ENCODE measurements at regions not wholly inside any gene's neighbourhood (a gene's known extent, or its start where the extent isn't known, plus 50 kb on each side); places are given as distances from the start of the nearest gene placed in this dataset.
A peak's percentile ranks its signal among the peaks of the same experiment; 100 is the strongest.

GRCh38 chr2:146890491-146890890 lies 954.3 kb upstream of the ACVR2A start:
- Histone ChIP-seq H3K9me3 (no peaks in the 10 kb centered on the region), H3K27me3 (no peaks in the 10 kb centered on the region), H3K36me3 (no peaks in the 10 kb centered on the region), H3K4me3 (no peak overlapping the region), H3K4me1 (no peaks in the 10 kb centered on the region), H3K27ac (no peak overlapping the region)
- DNase-seq (ENCODE audit: low spot score in 2 of 2) = no peak
- intact Hi-C loops (cut with DNase I; ENCODE audit: low total_unique reads) = no loop called here
- no peak for TF ChIP-seq POLR2A (IDR thresholded peaks at IDR 0.05)
- TF ChIP-seq, protein P1, sequence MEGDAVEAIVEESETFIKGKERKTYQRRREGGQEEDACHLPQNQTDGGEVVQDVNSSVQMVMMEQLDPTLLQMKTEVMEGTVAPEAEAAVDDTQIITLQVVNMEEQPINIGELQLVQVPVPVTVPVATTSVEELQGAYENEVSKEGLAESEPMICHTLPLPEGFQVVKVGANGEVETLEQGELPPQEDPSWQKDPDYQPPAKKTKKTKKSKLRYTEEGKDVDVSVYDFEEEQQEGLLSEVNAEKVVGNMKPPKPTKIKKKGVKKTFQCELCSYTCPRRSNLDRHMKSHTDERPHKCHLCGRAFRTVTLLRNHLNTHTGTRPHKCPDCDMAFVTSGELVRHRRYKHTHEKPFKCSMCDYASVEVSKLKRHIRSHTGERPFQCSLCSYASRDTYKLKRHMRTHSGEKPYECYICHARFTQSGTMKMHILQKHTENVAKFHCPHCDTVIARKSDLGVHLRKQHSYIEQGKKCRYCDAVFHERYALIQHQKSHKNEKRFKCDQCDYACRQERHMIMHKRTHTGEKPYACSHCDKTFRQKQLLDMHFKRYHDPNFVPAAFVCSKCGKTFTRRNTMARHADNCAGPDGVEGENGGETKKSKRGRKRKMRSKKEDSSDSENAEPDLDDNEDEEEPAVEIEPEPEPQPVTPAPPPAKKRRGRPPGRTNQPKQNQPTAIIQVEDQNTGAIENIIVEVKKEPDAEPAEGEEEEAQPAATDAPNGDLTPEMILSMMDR (IDR thresholded peaks at IDR 0.05) = no peak
- TF ChIP-seq POLR2AphosphoS5 (IDR thresholded peaks at IDR 0.05) = no peak

- intact Hi-C loops (cut with DNase I; ENCODE audit: low total_unique reads) = no loop called here
Measured at GRCh38 chr2:146879882-146880281, 964.9 kb upstream of the ACVR2A start.

GRCh38 chr2:146874260-146874658 lies 970.6 kb upstream of the ACVR2A start:
- Histone ChIP-seq H3K4me1 (no peaks in the 10 kb centered on the region), H3K36me3 (no peaks in the 10 kb centered on the region), H3K27ac (no peak overlapping the region), H3K4me3 (no peak overlapping the region), H3K27me3 (no peaks in the 10 kb centered on the region), H3K9me3 (no peaks in the 10 kb centered on the region)
- intact Hi-C loops (cut with DNase I; ENCODE audit: low total_unique reads) = no loop called here
- TF ChIP-seq POLR2A (IDR thresholded peaks at IDR 0.05) (no peak), POLR2AphosphoS5 (IDR thresholded peaks at IDR 0.05) (peak in 1 of 3 donors; percentile 29)
- TF ChIP-seq, protein P1 (IDR thresholded peaks at IDR 0.05) = no peak
- DNase-seq (ENCODE audit: low spot score in 2 of 2) = no peak

More at GRCh38 chr2:146879882-146880281, 964.9 kb upstream of the ACVR2A start:
- no peaks in the 10 kb centered on the region for H3K36me3 ChIP-seq
- no peaks in the 10 kb centered on the region for H3K27me3 ChIP-seq
- H3K9me3 ChIP-seq = no peaks in the 10 kb centered on the region
- no peak overlapping the region for H3K4me3 ChIP-seq
- no peak overlapping the region for H3K27ac ChIP-seq
- TF ChIP-seq POLR2A (IDR thresholded peaks at IDR 0.05) (no peak), POLR2AphosphoS5 (IDR thresholded peaks at IDR 0.05) (no peak)
- TF ChIP-seq, protein P1 (IDR thresholded peaks at IDR 0.05) = no peak
- H3K4me1 ChIP-seq = no peaks in the 10 kb centered on the region
- DNase-seq (ENCODE audit: low spot score in 2 of 2) = no peak

GRCh38 chr2:146873646-146874259 lies 971.1 kb upstream of the ACVR2A start:
- Histone ChIP-seq H3K9me3 (no peaks in the 10 kb centered on the region), H3K4me3 (no peak overlapping the region), H3K27ac (no peak overlapping the region), H3K4me1 (no peaks in the 10 kb centered on the region), H3K36me3 (no peaks in the 10 kb centered on the region), H3K27me3 (no peaks in the 10 kb centered on the region)
- TF ChIP-seq, protein P1 (IDR thresholded peaks at IDR 0.05) = no peak
- TF ChIP-seq POLR2AphosphoS5 (IDR thresholded peaks at IDR 0.05) (no peak), POLR2A (IDR thresholded peaks at IDR 0.05) (no peak)
- intact Hi-C loops (cut with DNase I; ENCODE audit: low total_unique reads) = no loop called here
- no peak for DNase-seq (ENCODE audit: low spot score in 2 of 2)

GRCh38 chr2:146873056-146873455 lies 971.8 kb upstream of the ACVR2A start:
- intact Hi-C loops (cut with DNase I; ENCODE audit: low total_unique reads) = no loop called here
- H3K27ac ChIP-seq = no peak overlapping the region
- no peak overlapping the region for H3K4me3 ChIP-seq
- H3K9me3 ChIP-seq = no peaks in the 10 kb centered on the region
- H3K36me3 ChIP-seq = no peaks in the 10 kb centered on the region
- no peaks in the 10 kb centered on the region for H3K4me1 ChIP-seq
- no peaks in the 10 kb centered on the region for H3K27me3 ChIP-seq
- TF ChIP-seq POLR2A (IDR thresholded peaks at IDR 0.05) (no peak), POLR2AphosphoS5 (IDR thresholded peaks at IDR 0.05) (no peak)
- TF ChIP-seq, protein P1 (IDR thresholded peaks at IDR 0.05) = no peak
- no peak for DNase-seq (ENCODE audit: low spot score in 2 of 2)
